Embryonic facial prominence (tissue), 1 donor: ENCODE measurements at regions not wholly inside any gene's neighbourhood (a gene's known extent, or its start where the extent isn't known, plus 50 kb on each side); places are given as distances from the start of the nearest gene placed in this dataset.
"Not testable (repeated sequence)": the region's sequence is repeated elsewhere in the genome, so short reads cannot be mapped to it uniquely, and the experiment has no call there.

Experiments
- DNase-seq: peaks from one replicate; pipeline ENCODE4 v3.0.0-alpha.2; 2016; ENCODE audit errors: extremely low spot score

GRCh38 chr19:13652810-13653590 lies 111.3 kb upstream of the MRI1 start:
- DNase-seq, result no peak

- DNase-seq, result no peak
These were observed 117.6 kb upstream of the MRI1 start for GRCh38 chr19:13646758-13647157.

GRCh38 chr19:13644645-13645044 lies 119.7 kb upstream of the MRI1 start:
- DNase-seq, result no peak

- no peak for DNase-seq
These were observed 123.7 kb upstream of the MRI1 start for GRCh38 chr19:13640611-13641010.

GRCh38 chr19:13639342-13639929 lies 124.9 kb upstream of the MRI1 start:
- no peak for DNase-seq

GRCh38 chr19:13637664-13638063 lies 126.7 kb upstream of the MRI1 start:
- DNase-seq, result no peak

- DNase-seq, result no peak
These were observed 128.4 kb upstream of the CACNA1A start for GRCh38 chr19:13634658-13635057.

- DNase-seq, result no peak
These were observed 127.2 kb upstream of the CACNA1A start for GRCh38 chr19:13633522-13633922.

- peak; percentile 30 for DNase-seq
These were observed 126.8 kb upstream of the CACNA1A start for GRCh38 chr19:13633109-13633508.

- DNase-seq, result not testable (repeated sequence)
These were observed 125.9 kb upstream of the CACNA1A start for GRCh38 chr19:13632164-13632563.

GRCh38 chr19:13629687-13630357 lies 123.5 kb upstream of the CACNA1A start:
- DNase-seq, result no peak

- DNase-seq, result no peak
These were observed 121.3 kb upstream of the CACNA1A start for GRCh38 chr19:13627531-13627930.

GRCh38 chr19:13623716-13624710 lies 117.7 kb upstream of the CACNA1A start:
- DNase-seq, result no peak

- no peak for DNase-seq
These were observed 116.8 kb upstream of the CACNA1A start for GRCh38 chr19:13622766-13623715.

- DNase-seq, result no peak
These were observed 115.1 kb upstream of the CACNA1A start for GRCh38 chr19:13621413-13621812.

- no peak for DNase-seq
These were observed 112.9 kb upstream of the CACNA1A start for GRCh38 chr19:13619203-13619632.

- DNase-seq, result no peak
These were observed 109.6 kb upstream of the CACNA1A start for GRCh38 chr19:13615890-13616289.

- no peak for DNase-seq
These were observed 107.2 kb upstream of the CACNA1A start for GRCh38 chr19:13613447-13613846.

- DNase-seq, result no peak
These were observed 105.3 kb upstream of the CACNA1A start for GRCh38 chr19:13611596-13611995.

GRCh38 chr19:13610039-13610691 lies 103.9 kb upstream of the CACNA1A start:
- no peak for DNase-seq
